IMR-90 (cell line): ENCODE measurements at regions not wholly inside any gene's neighbourhood (a gene's known extent, or its start where the extent isn't known, plus 50 kb on each side); places are given as distances from the start of the nearest gene placed in this dataset.
"Not testable (repeated sequence)": the region's sequence is repeated elsewhere in the genome, so short reads cannot be mapped to it uniquely, and the experiment has no call there.

Experiments
- ATAC-seq: fragments of 200-7000 bp; cut with Tn5 transposase; 2 replicates; pipeline ENCODE4 v1.9.1; 2020; ENCODE audit warnings: low read depth, mild to moderate bottlenecking, moderate library complexity
- BruUV-seq: library from RNA; stranded (reverse); fragments of 400-500 nt; replicated peaks from 2 replicates; lab custom pipeline; 2021; lab: Mats Ljungman, UMichigan
- CTCF ChIA-PET: fragments of 300-600 bp; formaldehyde crosslinking; extraction: SDS; loops from one replicate; lab custom pipeline; 2021; ENCODE audit warnings: antibody characterized with exemption; lab: Yijun Ruan, JAX
- POLR2A ChIA-PET: fragments of 300-600 bp; sonication (Branson Sonifier 250); formaldehyde crosslinking; loops from one replicate; lab custom pipeline; 2022; ENCODE audit warnings: antibody characterized with exemption; ENCODE audit not compliant: unreplicated experiment; lab: Charles Lee
- DNase-seq: peaks from one replicate; pipeline ENCODE4 v3.0.0; 2013
- H2AFZ ChIP-seq: replicated peaks from 2 replicates; pipeline ENCODE3; 2013; ENCODE audit warnings: low read length, mild to moderate bottlenecking; ENCODE audit not compliant: poor library complexity
- H2AK5ac ChIP-seq: 2 replicates; pipeline ENCODE4 v1.6.1; 2013; ENCODE audit warnings: low read depth, low read length, inconsistent platforms
- H2AK9ac ChIP-seq: replicated peaks from 2 replicates; pipeline ENCODE3; 2013; ENCODE audit warnings: mild to moderate bottlenecking, low read depth, low read length, moderate library complexity; ENCODE audit not compliant: poor library complexity
- H2BK120ac ChIP-seq: 2 replicates; pipeline ENCODE4 v1.6.1; 2013; ENCODE audit warnings: low read depth, low read length, inconsistent platforms
- H2BK15ac ChIP-seq: 3 replicates; pipeline ENCODE4 v1.6.1; 2013; ENCODE audit warnings: low read depth, low read length, inconsistent platforms
- H2BK20ac ChIP-seq: 2 replicates; pipeline ENCODE4 v1.6.1; 2013; ENCODE audit warnings: low read depth, mild to moderate bottlenecking, inconsistent platforms, low read length, moderate library complexity
- H2BK5ac ChIP-seq: 2 replicates; pipeline ENCODE4 v1.6.1; 2013; ENCODE audit warnings: mild to moderate bottlenecking, low read depth, low read length, inconsistent platforms; ENCODE audit not compliant: poor library complexity, severe bottlenecking
- H3K14ac ChIP-seq: replicated peaks from 2 replicates; pipeline ENCODE4 v1.6.1; 2013; ENCODE audit warnings: low read depth, low read length, inconsistent platforms
- H3K18ac ChIP-seq: 2 replicates; pipeline ENCODE4 v1.6.1; 2013; ENCODE audit warnings: low read depth, low read length, control low read depth
- H3K23ac ChIP-seq: 2 replicates; pipeline ENCODE4 v1.6.1; 2013; ENCODE audit warnings: low read depth, low read length, inconsistent platforms
- H3K27ac ChIP-seq: 2 replicates; pipeline ENCODE4 v1.5.1; 2013; ENCODE audit warnings: mild to moderate bottlenecking, control low read depth, low read length; ENCODE audit not compliant: insufficient read depth
- H3K27me3 ChIP-seq: 2 replicates; pipeline ENCODE4 v1.6.1; 2013; ENCODE audit warnings: low read length; ENCODE audit not compliant: control insufficient read depth, insufficient read depth
- H3K36me3 ChIP-seq: 2 replicates; pipeline ENCODE4 v1.6.1; 2013; ENCODE audit warnings: low read length, mixed read lengths; ENCODE audit not compliant: control insufficient read depth, insufficient read depth
- H3K4ac ChIP-seq: 2 replicates; pipeline ENCODE4 v1.6.1; 2013; ENCODE audit warnings: low read depth, low read length, inconsistent platforms
- H3K4me1 ChIP-seq: 2 replicates; pipeline ENCODE4 v1.6.1; 2013; ENCODE audit warnings: low read length, mixed read lengths; ENCODE audit not compliant: control insufficient read depth, insufficient read depth
- H3K4me2 ChIP-seq: 2 replicates; pipeline ENCODE4 v1.6.1; 2013; ENCODE audit warnings: low read depth, mild to moderate bottlenecking, control low read depth, low read length, moderate library complexity
- H3K4me3 ChIP-seq: 2 replicates; pipeline ENCODE4 v1.5.1; 2013; ENCODE audit warnings: low read depth, mild to moderate bottlenecking, control low read depth, low read length, moderate library complexity; ENCODE audit not compliant: insufficient read depth
- H3K56ac ChIP-seq: 2 replicates; pipeline ENCODE4 v1.6.1; 2013; ENCODE audit warnings: low read length, inconsistent platforms; ENCODE audit not compliant: insufficient read depth; ENCODE audit errors: extremely low read depth
- H3K79me1 ChIP-seq, 2 experiments: 2 replicates each; pipeline ENCODE4 v1.6.1; 2013; ENCODE audit warnings: low read length in 2 of 2, inconsistent platforms in 1 of 2, low read depth in 1 of 2
- H3K9ac ChIP-seq: 2 replicates; pipeline ENCODE4 v1.6.1; 2013; ENCODE audit warnings: low read depth, low read length, control low read depth
- H3K9me1 ChIP-seq: 2 replicates; pipeline ENCODE4 v1.6.1; 2013; ENCODE audit warnings: low read length, inconsistent platforms; ENCODE audit not compliant: insufficient read depth
- H3K9me3 ChIP-seq: 2 replicates; pipeline ENCODE4 v1.6.1; 2013; ENCODE audit warnings: low read length; ENCODE audit not compliant: control insufficient read depth, insufficient read depth
- H4K20me1 ChIP-seq: 2 replicates; pipeline ENCODE4 v1.6.1; 2013; ENCODE audit warnings: low read length, inconsistent platforms; ENCODE audit not compliant: insufficient read depth
- H4K5ac ChIP-seq: 2 replicates; pipeline ENCODE4 v1.6.1; 2013; ENCODE audit warnings: mild to moderate bottlenecking, low read depth, low read length, control low read depth
- H4K8ac ChIP-seq, 2 experiments: 2 replicates each; pipeline ENCODE4 v1.6.1; 2013; ENCODE audit warnings: low read depth in 2 of 2, low read length in 2 of 2, control low read depth in 1 of 2, inconsistent platforms in 1 of 2
- H4K91ac ChIP-seq: 2 replicates; pipeline ENCODE4 v1.6.1; 2013; ENCODE audit warnings: low read depth, low read length, inconsistent platforms; ENCODE audit not compliant: insufficient read depth
- USF2 ChIP-seq: fragments of 150-350 bp; IDR thresholded peaks from 2 replicates; pipeline ENCODE4 v1.6.1; 2017; ENCODE audit warnings: mild to moderate bottlenecking, antibody characterized with exemption, low read length, low read depth
- WGBS, 2 experiments: methylation state at CpG; one replicate each; pipeline versions ENCODE4 v1.1.5 to v1.1.7; 2013; ENCODE audit warnings: missing lambda C conversion rate in 2 of 2; ENCODE audit not compliant: insufficient read length in 1 of 2; ENCODE audit errors: extremely low coverage in 2 of 2; 5-methylcytosine and 5-hydroxymethylcytosine counted together
- dilution Hi-C: fragments of 300-500 bp; cut with HindIII; formaldehyde crosslinking; loops from one replicate; pipeline ENCODE4 v1.14.3; 2018; ENCODE audit warnings: low sequenced_read_pairs; ENCODE audit not compliant: unreplicated experiment
- in situ Hi-C: fragments of 300-500 bp; cut with MboI; formaldehyde crosslinking; loops from 3 replicates; pipeline ENCODE4 v1.14.3; 2019; ENCODE audit warnings: low sequenced_read_pairs, inconsistent platforms, mixed read lengths
- intact Hi-C: fragments of 100-400 bp; cut with micrococcal nuclease; formaldehyde crosslinking; loops from 2 replicates; pipeline ENCODE4 v1.10.0; 2022

- TF ChIP-seq USF2, result no peak
Measured at GRCh38 chr10:30550967-30551815, 78.4 kb downstream of the LYZL2 start (continued).

GRCh38 chr10:30549134-30549687, 80.3 kb downstream of the LYZL2 start:
- H4K91ac ChIP-seq, ATAC-seq, DNase-seq, H3K79me1 ChIP-seq, H3K18ac ChIP-seq, H3K9me1 ChIP-seq, H3K23ac ChIP-seq, BruUV-seq, H2BK20ac ChIP-seq, in situ Hi-C loops, intact Hi-C loops, H3K9me3 ChIP-seq, H3K4me3 ChIP-seq, dilution Hi-C loops, H2BK120ac ChIP-seq, H4K8ac ChIP-seq, H3K4me2 ChIP-seq, H4K20me1 ChIP-seq, H2AK5ac ChIP-seq, H3K27me3 ChIP-seq, H2BK15ac ChIP-seq, H2AFZ ChIP-seq, H3K4me1 ChIP-seq, POLR2A ChIA-PET, H3K36me3 ChIP-seq, H3K4ac ChIP-seq, CTCF ChIA-PET, H3K14ac ChIP-seq, H3K9ac ChIP-seq, H3K56ac ChIP-seq, H2BK5ac ChIP-seq, H2AK9ac ChIP-seq, H3K27ac ChIP-seq, H4K5ac ChIP-seq: not testable (repeated sequence)
- WGBS, 2 experiments, result 100% methylated on average over 3 of the region's 6 CpGs; no CpG with 5 or more reads in 1 of the 2 experiments
